DOHH2 (cell line): ENCODE measurements at regions not wholly inside any gene's neighbourhood (a gene's known extent, or its start where the extent isn't known, plus 50 kb on each side); places are given as distances from the start of the nearest gene placed in this dataset.

Source experiments
- H3F3A ChIP-seq: fragments of 200-600 bp; sonication (generic), shearing (Covaris generic); 2 replicates; pipeline ENCODE4 v1.6.0; 2016; ENCODE audit warnings: antibody characterized with exemption, mild to moderate bottlenecking; ENCODE audit not compliant: control insufficient read depth, insufficient read depth
- H3K27ac ChIP-seq: fragments of 200-600 bp; sonication (generic); 2 replicates; pipeline ENCODE4 v1.5.1; 2014; ENCODE audit warnings: low read depth, mild to moderate bottlenecking, low read length, moderate library complexity
- H3K27me3 ChIP-seq: fragments of 200-600 bp; sonication (generic); 2 replicates; pipeline ENCODE4 v1.6.1; 2014; ENCODE audit warnings: mild to moderate bottlenecking, low read length, mixed read lengths; ENCODE audit not compliant: control insufficient read depth
- H3K36me3 ChIP-seq: fragments of 200-600 bp; sonication (generic); 2 replicates; pipeline ENCODE4 v1.6.1; 2014; ENCODE audit warnings: mild to moderate bottlenecking, low read length, moderate library complexity, mixed read lengths; ENCODE audit not compliant: control insufficient read depth
- H3K4me1 ChIP-seq: fragments of 200-600 bp; sonication (generic); 2 replicates; pipeline ENCODE4 v1.6.1; 2014; ENCODE audit warnings: mild to moderate bottlenecking, low read length, mixed read lengths; ENCODE audit not compliant: control insufficient read depth
- H3K4me2 ChIP-seq: fragments of 200-600 bp; sonication (generic); 2 replicates; pipeline ENCODE4 v1.6.0; 2014; ENCODE audit warnings: mild to moderate bottlenecking, low read length, moderate library complexity
- H3K4me3 ChIP-seq: fragments of 200-600 bp; sonication (generic); 2 replicates; pipeline ENCODE4 v1.5.1; 2014; ENCODE audit warnings: mild to moderate bottlenecking, low read length, mixed read lengths
- H3K79me2 ChIP-seq: fragments of 200-600 bp; sonication (generic); 2 replicates; pipeline ENCODE4 v1.6.1; 2014; ENCODE audit warnings: mild to moderate bottlenecking, low read length, mixed read lengths; ENCODE audit not compliant: control insufficient read depth
- H3K9me2 ChIP-seq: fragments of 200-600 bp; sonication (generic); replicated peaks from 2 replicates; pipeline ENCODE4 v1.6.1; 2014; ENCODE audit warnings: mild to moderate bottlenecking, low read length, mixed read lengths; ENCODE audit not compliant: control insufficient read depth
- H3K9me3 ChIP-seq: fragments of 200-600 bp; sonication (generic); 2 replicates; pipeline ENCODE4 v1.6.1; 2014; ENCODE audit warnings: antibody characterized with exemption, low read length, mixed read lengths; ENCODE audit not compliant: control insufficient read depth, insufficient read depth
- H4K20me1 ChIP-seq: fragments of 200-600 bp; sonication (generic); 2 replicates; pipeline ENCODE4 v1.6.0; 2014; ENCODE audit warnings: low read depth, mild to moderate bottlenecking, antibody characterized with exemption, low read length, moderate library complexity; ENCODE audit not compliant: control insufficient read depth, insufficient read depth
- CTCF ChIP-seq: fragments of 200-600 bp; sonication (generic); IDR thresholded peaks from one replicate; pipeline ENCODE4 v1.5.1; 2014; ENCODE audit warnings: antibody characterized with exemption, mild to moderate bottlenecking, low read depth, low read length; ENCODE audit not compliant: poor library complexity, severe bottlenecking
- EZH2phosphoT487 ChIP-seq: fragments of 200-600 bp; sonication (generic); IDR thresholded peaks from 2 replicates; pipeline ENCODE4 v1.6.1; 2017; ENCODE audit warnings: borderline replicate concordance, mild to moderate bottlenecking, antibody characterized with exemption, low read length, moderate library complexity, mixed read lengths

- H3F3A ChIP-seq, result no peaks in the 10 kb centered on the region
- H3K27me3 ChIP-seq, result no peaks in the 10 kb centered on the region
- no peaks in the 10 kb centered on the region for H3K9me2 ChIP-seq
- no peak overlapping the region for H3K27ac ChIP-seq
- no peaks in the 10 kb centered on the region for H3K9me3 ChIP-seq
- no peaks in the 10 kb centered on the region for H3K36me3 ChIP-seq
- no peaks in the 10 kb centered on the region for H4K20me1 ChIP-seq
- TF ChIP-seq CTCF (no peak), EZH2phosphoT487 (no peak)
- no peak overlapping the region for H3K4me3 ChIP-seq
- no peaks in the 10 kb centered on the region for H3K4me1 ChIP-seq
- no peak overlapping the region for H3K4me2 ChIP-seq
- H3K79me2 ChIP-seq, result no peaks in the 10 kb centered on the region
Measured at GRCh38 chr3:109772520-109772919, 435.2 kb upstream of the DPPA4 start.

GRCh38 chr3:109774108-109774507 lies 436.8 kb upstream of the DPPA4 start:
- Histone ChIP-seq H3K27me3 (no peaks in the 10 kb centered on the region), H3K9me3 (no peaks in the 10 kb centered on the region), H3K4me1 (no peaks in the 10 kb centered on the region), H3K79me2 (no peaks in the 10 kb centered on the region), H3K4me2 (no peak overlapping the region), H3K36me3 (no peaks in the 10 kb centered on the region), H3K4me3 (no peak overlapping the region), H3F3A (no peaks in the 10 kb centered on the region), H3K9me2 (no peaks in the 10 kb centered on the region), H4K20me1 (no peaks in the 10 kb centered on the region), H3K27ac (no peak overlapping the region)
- no peak for TF ChIP-seq CTCF
- TF ChIP-seq EZH2phosphoT487, result no peak

GRCh38 chr3:109784285-109784684 lies 446.9 kb upstream of the DPPA4 start:
- Histone ChIP-seq H3K27me3 (no peaks in the 10 kb centered on the region), H3F3A (no peaks in the 10 kb centered on the region), H3K4me1 (no peaks in the 10 kb centered on the region), H3K9me3 (no peaks in the 10 kb centered on the region), H4K20me1 (no peaks in the 10 kb centered on the region), H3K4me2 (no peak overlapping the region), H3K9me2 (no peaks in the 10 kb centered on the region), H3K4me3 (no peak overlapping the region), H3K27ac (no peak overlapping the region), H3K79me2 (no peaks in the 10 kb centered on the region), H3K36me3 (no peaks in the 10 kb centered on the region)
- TF ChIP-seq EZH2phosphoT487 (no peak), CTCF (no peak)

GRCh38 chr3:109784852-109785631 lies 447.7 kb upstream of the DPPA4 start:
- H3F3A ChIP-seq, result no peaks in the 10 kb centered on the region
- no peaks in the 10 kb centered on the region for H3K79me2 ChIP-seq
- no peak overlapping the region for H3K4me2 ChIP-seq
- no peaks in the 10 kb centered on the region for H3K36me3 ChIP-seq
- no peaks in the 10 kb centered on the region for H3K27me3 ChIP-seq
- H3K9me2 ChIP-seq, result no peaks in the 10 kb centered on the region
- no peaks in the 10 kb centered on the region for H3K9me3 ChIP-seq
- no peaks in the 10 kb centered on the region for H4K20me1 ChIP-seq
- no peaks in the 10 kb centered on the region for H3K4me1 ChIP-seq
- no peak overlapping the region for H3K4me3 ChIP-seq
- H3K27ac ChIP-seq, result no peak overlapping the region
- TF ChIP-seq CTCF (no peak), EZH2phosphoT487 (no peak)
